ENCODE measurements at regions not wholly inside any gene's neighbourhood (a gene's known extent, or its start where the extent isn't known, plus 50 kb on each side); places are given as distances from the start of the nearest gene placed in this dataset.

DNA sequence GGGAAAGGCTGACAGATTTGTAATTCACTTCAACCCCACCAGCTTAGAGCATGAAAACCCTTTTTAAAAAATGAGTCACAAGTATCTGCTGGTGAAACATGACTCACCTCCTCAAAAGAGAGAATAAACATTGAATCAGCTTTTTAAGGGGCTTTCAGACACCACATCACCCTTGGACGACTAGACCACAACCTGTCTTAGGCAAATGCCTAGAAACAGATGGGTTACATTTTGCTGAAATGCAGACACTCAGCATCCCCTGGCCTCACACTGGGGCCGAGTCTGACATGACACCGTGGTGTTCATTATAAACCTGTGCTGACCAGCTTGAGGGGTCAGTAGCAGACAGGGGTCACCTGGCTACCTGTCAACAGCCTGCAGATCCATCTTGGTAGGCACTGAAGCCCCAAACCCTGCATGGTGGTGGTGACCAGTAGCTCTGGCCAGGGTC is 175.3 kb upstream of the CST7 start:
- Histone ChIP-seq H3K4me3 (no peak overlapping the region), H3K9me3 (replicated peaks in 1 of 11) (peaks cover 10 to 30% (median 21%) of the 10 kb centered on the region in 11 experiments; a peak in 21 of 22 replicates), H3K36me3 (no peaks in the 10 kb centered on the region), H3K27ac (peak overlapping the region in 1 of 11 experiments; percentile 24; a peak in 1 of 22 replicates), H4K20me1 (no peaks in the 10 kb centered on the region), H3K4me1 (peaks cover 25 to 57% (median 48%) of the 10 kb centered on the region in 10 experiments), H3K4me2 (peak overlapping the region in 7 of 11 experiments; percentile 4 to 50 (median 20); a peak in 8 of 22 replicates), H3K9ac (peak overlapping the region in 1 of 11 experiments; percentile 4; a peak in 1 of 22 replicates), H3K27me3 (peaks cover 0 to 12% (median 0%) of the 10 kb centered on the region in 11 experiments; a peak in 5 of 22 replicates)
- no peak for TF ChIP-seq Cebpa-rat (IDR thresholded peaks at IDR 0.05)

DNA sequence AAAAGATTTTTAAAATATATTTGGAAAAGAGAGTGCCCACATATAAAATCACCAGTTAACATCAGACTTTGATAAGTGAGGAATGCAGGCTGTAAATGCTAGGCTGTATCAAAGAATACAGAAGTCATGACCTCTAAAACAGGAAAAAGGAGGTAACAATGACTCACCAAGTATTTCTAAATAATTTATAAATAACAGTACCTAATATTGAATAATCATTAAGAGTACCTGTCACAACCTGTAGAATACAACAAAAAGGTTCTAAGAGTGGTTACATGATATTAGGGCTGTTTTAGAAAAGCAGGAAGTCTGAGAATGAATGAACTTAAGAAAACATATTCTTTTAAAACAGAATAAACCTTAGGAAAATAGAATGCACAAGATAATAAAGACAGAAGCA is 173.1 kb upstream of the CST7 start:
- no peak for TF ChIP-seq Cebpa-rat (IDR thresholded peaks at IDR 0.05)
- Histone ChIP-seq H3K27ac (no peak overlapping the region), H3K4me1 (peaks cover 19 to 57% (median 48%) of the 10 kb centered on the region in 10 experiments)

DNA sequence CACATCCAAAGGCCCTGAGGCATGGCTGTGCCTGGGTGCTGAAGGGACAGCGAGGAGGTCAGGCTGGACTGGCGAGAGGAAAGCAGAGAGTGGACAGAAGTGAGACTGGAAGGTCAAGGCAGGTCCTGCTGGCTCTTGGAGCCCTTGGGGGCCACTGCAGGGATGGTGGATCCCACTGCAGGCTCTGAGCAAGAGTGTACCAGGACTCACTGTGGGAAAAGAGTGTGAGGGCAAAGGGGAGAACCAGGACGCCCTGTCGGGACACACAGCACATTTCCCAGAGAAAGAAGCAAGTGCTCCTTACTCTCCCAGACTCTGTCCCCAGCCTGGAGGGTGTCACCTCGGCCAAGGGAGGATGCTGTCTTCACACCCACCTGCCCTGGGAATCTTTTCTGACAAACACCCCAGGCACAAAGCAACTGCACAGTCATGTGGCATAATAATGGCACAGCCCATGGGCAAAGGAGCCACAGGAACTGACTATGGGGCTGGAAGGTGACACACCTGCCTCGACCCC is 172.3 kb upstream of the CST7 start:
- Histone ChIP-seq H3K27me3 (peaks cover 0 to 20% (median 0%) of the 10 kb centered on the region in 11 experiments; a peak in 5 of 22 replicates), H4K20me1 (no peaks in the 10 kb centered on the region), H3K9me3 (replicated peaks in 1 of 11) (peaks cover 10 to 30% (median 21%) of the 10 kb centered on the region in 11 experiments; a peak in 21 of 22 replicates), H3K4me2 (no peak overlapping the region), H3K27ac (no peak overlapping the region), H3K9ac (no peak overlapping the region), H3K36me3 (no peaks in the 10 kb centered on the region), H3K4me1 (peaks cover 12 to 57% (median 48%) of the 10 kb centered on the region in 10 experiments), H3K4me3 (no peak overlapping the region)
- TF ChIP-seq Cebpa-rat (IDR thresholded peaks at IDR 0.05) = no peak

More for the DNA sequence above, 173.1 kb upstream of the CST7 start:
- Histone ChIP-seq H3K9ac (no peak overlapping the region), H3K36me3 (no peaks in the 10 kb centered on the region), H4K20me1 (no peaks in the 10 kb centered on the region), H3K9me3 (replicated peaks in 1 of 11) (peaks cover 10 to 30% (median 21%) of the 10 kb centered on the region in 11 experiments; a peak in 21 of 22 replicates), H3K4me2 (no peak overlapping the region), H3K4me3 (no peak overlapping the region), H3K27me3 (peaks cover 0 to 23% (median 0%) of the 10 kb centered on the region in 11 experiments; a peak in 5 of 22 replicates)

DNA sequence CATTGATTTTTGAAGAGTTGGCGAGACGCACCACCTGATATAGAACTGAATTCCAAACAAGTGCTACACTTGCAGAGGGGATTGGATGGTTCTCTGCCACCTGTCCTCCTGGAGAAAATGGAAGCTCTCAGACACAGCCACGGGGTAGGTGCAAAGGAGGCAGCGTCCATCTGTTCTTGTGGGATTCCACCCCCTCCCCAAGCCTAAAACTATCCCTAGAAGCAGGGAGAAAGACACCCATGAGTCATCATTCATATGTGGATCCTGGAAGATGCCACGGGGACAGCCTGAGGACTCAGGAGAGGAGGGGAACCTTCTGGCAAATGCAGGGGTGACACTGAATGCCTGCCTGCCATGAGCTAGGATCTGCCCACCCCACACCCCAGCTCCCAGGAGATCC is 171.3 kb upstream of the CST7 start:
- H3K9me3 ChIP-seq (replicated peaks in 1 of 11) = peaks cover 10 to 30% (median 21%) of the 10 kb centered on the region in 11 experiments; a peak in 21 of 22 replicates
- TF ChIP-seq Cebpa-rat (IDR thresholded peaks at IDR 0.05) = no peak
- H4K20me1 ChIP-seq = no peaks in the 10 kb centered on the region
- H3K36me3 ChIP-seq = no peaks in the 10 kb centered on the region
- peaks cover 0 to 20% (median 0%) of the 10 kb centered on the region in 11 experiments; a peak in 5 of 22 replicates for H3K27me3 ChIP-seq
- no peak overlapping the region for H3K4me3 ChIP-seq
- no peak overlapping the region for H3K9ac ChIP-seq
- H3K4me2 ChIP-seq = peak overlapping the region in 8 of 11 experiments; percentile 4 to 94 (median 36); a peak in 11 of 22 replicates
- peaks cover 15 to 61% (median 53%) of the 10 kb centered on the region in 10 experiments for H3K4me1 ChIP-seq
- H3K27ac ChIP-seq = no peak overlapping the region

DNA sequence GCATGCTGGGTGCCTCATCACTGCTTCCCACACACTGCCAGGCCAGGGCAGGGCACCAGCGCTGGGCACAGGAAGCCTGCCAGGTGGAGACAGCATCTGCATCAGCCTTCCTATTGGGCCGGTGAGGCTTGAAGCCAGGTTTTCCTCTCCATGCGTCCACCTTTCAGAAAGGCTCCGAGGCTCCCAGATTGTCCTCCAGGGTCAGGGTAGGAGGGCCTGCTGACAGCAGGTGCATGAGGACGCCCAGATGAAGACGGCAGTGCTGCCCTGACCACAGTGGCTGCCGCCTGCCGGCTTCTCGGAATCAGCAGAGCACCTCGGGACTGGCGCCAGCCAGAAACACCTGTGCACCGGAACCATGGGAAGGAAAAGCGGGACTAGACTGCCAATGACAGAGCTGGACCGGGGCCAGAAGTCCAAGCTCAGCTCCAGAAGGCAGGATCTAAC is 170.5 kb upstream of the CST7 start:
- Histone ChIP-seq H3K4me2 (peak overlapping the region in 10 of 11 experiments; percentile 21 to 94 (median 84); a peak in 19 of 22 replicates), H3K27me3 (peaks cover 0 to 20% (median 0%) of the 10 kb centered on the region in 11 experiments; a peak in 5 of 22 replicates), H3K27ac (peak overlapping the region in 3 of 11 experiments; percentile 7 to 46 (median 22); a peak in 3 of 22 replicates), H3K36me3 (no peaks in the 10 kb centered on the region), H3K9ac (peak overlapping the region in 3 of 11 experiments; percentile 12 to 34 (median 19); a peak in 2 of 22 replicates), H4K20me1 (no peaks in the 10 kb centered on the region), H3K9me3 (replicated peaks in 1 of 11) (peaks cover 10 to 30% (median 21%) of the 10 kb centered on the region in 11 experiments; a peak in 21 of 22 replicates), H3K4me3 (no peak overlapping the region; a peak in 1 of 20 replicates), H3K4me1 (peaks cover 18 to 63% (median 61%) of the 10 kb centered on the region in 10 experiments)
- no peak for TF ChIP-seq Cebpa-rat (IDR thresholded peaks at IDR 0.05)

DNA sequence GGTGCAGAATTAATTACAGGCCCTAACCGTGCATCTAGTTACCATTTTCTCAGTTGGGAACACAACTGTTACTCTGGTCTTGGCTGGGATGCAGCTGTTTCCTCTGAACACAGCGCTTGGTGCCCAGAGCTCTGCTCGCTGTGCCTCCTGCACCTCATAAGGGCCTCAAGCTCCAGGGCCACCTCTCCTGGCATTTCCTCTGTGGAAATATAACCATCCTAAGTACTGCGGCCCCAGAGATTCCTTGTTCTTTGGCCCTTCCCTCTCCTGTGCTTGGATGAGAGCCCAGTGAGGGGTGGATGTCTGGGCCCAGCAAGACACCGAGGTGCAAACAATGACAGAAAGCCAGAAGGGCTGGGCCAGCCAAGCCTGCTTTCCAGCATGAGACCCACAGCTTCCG is 169.9 kb upstream of the CST7 start:
- no peaks in the 10 kb centered on the region for H4K20me1 ChIP-seq
- TF ChIP-seq Cebpa-rat (IDR thresholded peaks at IDR 0.05) = no peak
- H3K36me3 ChIP-seq = no peaks in the 10 kb centered on the region
- H3K4me2 ChIP-seq = peak overlapping the region in 10 of 11 experiments; percentile 21 to 94 (median 84); a peak in 19 of 22 replicates
- peak overlapping the region in 2 of 11 experiments; percentile 7 to 46; a peak in 3 of 22 replicates for H3K27ac ChIP-seq
- peaks cover 0 to 20% (median 0%) of the 10 kb centered on the region in 11 experiments; a peak in 5 of 22 replicates for H3K27me3 ChIP-seq
- peaks cover 10 to 28% (median 20%) of the 10 kb centered on the region in 11 experiments; a peak in 21 of 22 replicates for H3K9me3 ChIP-seq (replicated peaks in 1 of 11)
- peaks cover 18 to 67% (median 63%) of the 10 kb centered on the region in 10 experiments for H3K4me1 ChIP-seq
- no peak overlapping the region; a peak in 1 of 20 replicates for H3K4me3 ChIP-seq
- H3K9ac ChIP-seq = peak overlapping the region in 4 of 11 experiments; percentile 12 to 34 (median 17); a peak in 2 of 22 replicates

DNA sequence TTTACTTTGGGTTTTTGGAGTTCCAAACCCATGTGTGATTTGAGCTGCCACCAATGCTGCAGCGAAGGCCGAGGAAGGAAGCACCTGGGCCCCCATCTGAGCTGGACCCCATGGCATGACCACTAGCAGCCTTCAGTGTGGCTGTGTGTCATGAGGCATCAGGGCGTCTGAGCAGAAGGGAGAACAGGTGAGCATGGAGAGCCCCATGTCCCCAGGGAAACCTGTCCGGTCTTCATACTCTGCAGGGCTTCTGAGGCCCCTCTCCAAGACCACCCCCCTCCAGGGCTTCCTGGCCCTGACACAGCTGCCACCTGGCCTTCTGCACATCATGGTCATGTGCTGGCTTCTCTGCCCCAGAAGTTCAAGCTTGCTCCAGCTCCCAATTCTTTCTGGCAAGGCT is 169.1 kb upstream of the CST7 start:
- H3K27me3 ChIP-seq = peaks cover 0 to 20% (median 0%) of the 10 kb centered on the region in 11 experiments; a peak in 5 of 22 replicates
- peak overlapping the region in 1 of 11 experiments; percentile 3; a peak in 1 of 22 replicates for H3K9ac ChIP-seq

DNA sequence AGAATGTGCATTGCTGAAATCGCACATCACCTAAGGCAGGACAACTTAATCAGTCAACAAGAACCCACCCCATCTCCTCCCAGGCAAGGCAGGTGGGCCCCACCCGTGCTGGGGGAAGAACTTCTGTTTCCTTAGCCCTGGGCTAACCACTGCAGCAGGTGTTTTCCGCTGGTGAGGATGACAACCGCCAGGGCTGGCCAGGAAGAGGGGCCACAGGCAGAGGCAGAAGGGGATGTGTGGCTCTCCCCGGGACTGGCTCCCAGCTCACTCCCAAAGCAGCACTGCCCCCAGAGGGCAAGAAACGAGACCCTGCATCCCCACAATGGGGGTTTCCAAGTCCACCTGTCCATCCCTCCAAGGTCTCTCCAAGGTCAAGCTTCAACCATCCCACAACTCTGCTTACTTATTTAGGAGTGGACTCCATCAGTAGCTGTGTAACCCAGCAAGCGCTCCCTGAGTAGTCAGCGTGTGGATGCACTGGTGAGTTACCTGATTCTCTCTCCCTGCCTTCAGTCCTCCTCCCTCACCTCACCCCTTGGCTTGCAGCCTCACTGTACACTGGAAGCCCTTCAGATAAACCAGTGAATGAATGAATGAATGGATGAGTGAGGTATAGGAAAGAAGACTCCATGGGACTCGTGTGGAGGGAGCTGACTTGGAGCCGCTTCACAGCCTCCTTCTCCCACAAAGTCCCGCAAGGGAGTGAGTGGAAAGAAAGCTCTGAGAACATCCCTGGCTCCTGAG is 168.2 kb upstream of the CST7 start:
- peak overlapping the region in 2 of 11 experiments; percentile 0 to 13; a peak in 1 of 22 replicates for H3K27ac ChIP-seq
- H3K4me1 ChIP-seq = peaks cover 35 to 84% (median 80%) of the 10 kb centered on the region in 10 experiments
- peak overlapping the region in 2 of 11 experiments; percentile 10 to 19; a peak in 1 of 22 replicates for H3K9ac ChIP-seq
- no peak overlapping the region for H3K4me3 ChIP-seq
- no peaks in the 10 kb centered on the region for H4K20me1 ChIP-seq
- H3K36me3 ChIP-seq = no peaks in the 10 kb centered on the region
- H3K4me2 ChIP-seq = peak overlapping the region in 9 of 11 experiments; percentile 35 to 94 (median 85); a peak in 18 of 22 replicates
- peaks cover 0 to 20% (median 0%) of the 10 kb centered on the region in 11 experiments; a peak in 5 of 22 replicates for H3K27me3 ChIP-seq
- peaks cover 0 to 11% (median 6%) of the 10 kb centered on the region in 11 experiments; a peak in 14 of 22 replicates for H3K9me3 ChIP-seq (replicated peaks in 1 of 11)
- TF ChIP-seq Cebpa-rat (IDR thresholded peaks at IDR 0.05) = no peak

More for the DNA sequence above, 169.1 kb upstream of the CST7 start:
- no peak overlapping the region for H3K4me3 ChIP-seq
- peak overlapping the region in 1 of 11 experiments; percentile 46; a peak in 2 of 22 replicates for H3K27ac ChIP-seq
- TF ChIP-seq Cebpa-rat (IDR thresholded peaks at IDR 0.05) = no peak
- peaks cover 26 to 75% (median 72%) of the 10 kb centered on the region in 10 experiments for H3K4me1 ChIP-seq
- peaks cover 8 to 20% (median 15%) of the 10 kb centered on the region in 11 experiments; a peak in 21 of 22 replicates for H3K9me3 ChIP-seq (replicated peaks in 1 of 11)
- no peaks in the 10 kb centered on the region for H3K36me3 ChIP-seq
- H3K4me2 ChIP-seq = peak overlapping the region in 9 of 11 experiments; percentile 35 to 94 (median 85); a peak in 17 of 22 replicates
- H4K20me1 ChIP-seq = no peaks in the 10 kb centered on the region

Data from BLaER1 treated with 17β-estradiol and CSF1 and Interleukin-3, amounts not matched to agents 10 nM and 100 nM (cell line).